ENCODE measurements at regions not wholly inside any gene's neighbourhood (a gene's known extent, or its start where the extent isn't known, plus 50 kb on each side); places are given as distances from the start of the nearest gene placed in this dataset.
A peak's percentile ranks its signal among the peaks of the same experiment; 100 is the strongest.

- Histone ChIP-seq H3K4me3 (no peak overlapping the region), H3K9me3 (no peaks in the 10 kb centered on the region), H3K4me1 (ENCODE audit: control insufficient read depth in 1 of 2, low read depth in 2 of 2) (no peaks in the 10 kb centered on the region), H3K27me3 (replicated peaks; ENCODE audit: insufficient read depth) (no peaks in the 10 kb centered on the region), H3K27ac (no peak overlapping the region), H3K36me3 (no peaks in the 10 kb centered on the region)
- DNase-seq (ENCODE audit: low spot score), result no peak
- no peak for ATAC-seq (ENCODE audit: insufficient number of reproducible peaks, low FRiP score, low read depth)
- TF ChIP-seq CTCF (IDR thresholded peaks at IDR 0.05), result no peak
Measured at GRCh38 chr16:9644258-9644657, 538.0 kb downstream of the GRIN2A start.

GRCh38 chr16:9645911-9646310 lies 536.3 kb downstream of the GRIN2A start:
- DNase-seq (ENCODE audit: low spot score) (no peak), ATAC-seq (ENCODE audit: insufficient number of reproducible peaks, low FRiP score, low read depth) (no peak)
- Histone ChIP-seq H3K4me3 (no peak overlapping the region), H3K36me3 (no peaks in the 10 kb centered on the region), H3K4me1 (ENCODE audit: control insufficient read depth in 1 of 2, low read depth in 2 of 2) (no peaks in the 10 kb centered on the region), H3K27me3 (replicated peaks; ENCODE audit: insufficient read depth) (no peaks in the 10 kb centered on the region), H3K27ac (no peak overlapping the region), H3K9me3 (no peaks in the 10 kb centered on the region)
- TF ChIP-seq CTCF (IDR thresholded peaks at IDR 0.05), result no peak

- H3K36me3 ChIP-seq, result no peaks in the 10 kb centered on the region
- no peak overlapping the region for H3K4me3 ChIP-seq
- H3K4me1 ChIP-seq (ENCODE audit: control insufficient read depth in 1 of 2, low read depth in 2 of 2), result no peaks in the 10 kb centered on the region
- no peaks in the 10 kb centered on the region for H3K27me3 ChIP-seq (replicated peaks; ENCODE audit: insufficient read depth)
- no peaks in the 10 kb centered on the region for H3K9me3 ChIP-seq
- ATAC-seq (ENCODE audit: insufficient number of reproducible peaks, low FRiP score, low read depth) (no peak), DNase-seq (ENCODE audit: low spot score) (no peak)
- TF ChIP-seq CTCF (IDR thresholded peaks at IDR 0.05), result peak; percentile 64
- H3K27ac ChIP-seq, result no peak overlapping the region
Measured at GRCh38 chr16:9647981-9648701, 534.1 kb downstream of the GRIN2A start.

- H3K27me3 ChIP-seq (replicated peaks; ENCODE audit: insufficient read depth), result no peaks in the 10 kb centered on the region
- no peak overlapping the region for H3K27ac ChIP-seq
- DNase-seq (ENCODE audit: low spot score), result no peak
- TF ChIP-seq CTCF (IDR thresholded peaks at IDR 0.05), result no peak
- ATAC-seq (ENCODE audit: insufficient number of reproducible peaks, low FRiP score, low read depth), result no peak
- H3K36me3 ChIP-seq, result no peaks in the 10 kb centered on the region
- no peak overlapping the region for H3K4me3 ChIP-seq
- H3K9me3 ChIP-seq, result no peaks in the 10 kb centered on the region
- no peaks in the 10 kb centered on the region for H3K4me1 ChIP-seq (ENCODE audit: control insufficient read depth in 1 of 2, low read depth in 2 of 2)
Measured at GRCh38 chr16:9650284-9650683, 531.9 kb downstream of the GRIN2A start.

GRCh38 chr16:9655051-9655450 lies 527.2 kb downstream of the GRIN2A start:
- no peaks in the 10 kb centered on the region for H3K27me3 ChIP-seq (replicated peaks; ENCODE audit: insufficient read depth)
- ATAC-seq (ENCODE audit: insufficient number of reproducible peaks, low FRiP score, low read depth) (no peak), DNase-seq (ENCODE audit: low spot score) (no peak)
- no peak overlapping the region for H3K4me3 ChIP-seq
- H3K9me3 ChIP-seq, result no peaks in the 10 kb centered on the region
- no peaks in the 10 kb centered on the region for H3K36me3 ChIP-seq
- no peak for TF ChIP-seq CTCF (IDR thresholded peaks at IDR 0.05)
- no peaks in the 10 kb centered on the region for H3K4me1 ChIP-seq (ENCODE audit: control insufficient read depth in 1 of 2, low read depth in 2 of 2)
- H3K27ac ChIP-seq, result no peak overlapping the region
